ENCODE measurements at regions not wholly inside any gene's neighbourhood (a gene's known extent, or its start where the extent isn't known, plus 50 kb on each side); places are given as distances from the start of the nearest gene placed in this dataset.

DNA sequence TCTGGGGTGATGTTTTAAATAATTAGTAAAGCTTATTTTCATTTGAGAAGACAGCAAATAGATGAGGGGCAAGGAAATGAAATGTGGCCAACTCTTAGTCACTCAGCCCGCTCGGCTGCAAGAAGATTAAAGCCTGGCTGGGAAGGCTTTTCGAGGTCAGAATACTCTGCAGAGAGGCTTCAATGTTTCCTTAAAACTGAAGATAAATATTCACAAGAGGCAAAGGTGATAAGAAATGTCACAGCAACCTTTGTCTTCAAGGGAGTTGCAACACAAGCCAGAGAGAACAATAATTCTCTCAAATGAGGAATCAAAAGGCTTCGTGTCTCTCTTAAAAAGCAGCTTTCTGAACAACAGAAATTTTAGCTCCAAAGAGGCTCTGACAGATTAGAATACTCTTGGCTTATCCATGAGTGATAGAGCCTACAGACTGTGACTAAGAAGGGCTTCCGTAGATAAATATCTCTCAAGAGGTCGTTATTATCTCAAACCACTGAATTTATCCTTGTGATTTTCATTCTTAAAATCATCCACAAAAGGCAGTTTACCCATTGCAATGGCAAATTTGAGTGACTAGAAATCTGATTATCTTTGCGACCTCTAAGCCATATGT lies 92.5 kb downstream of the KLF6 start:
- DNase-seq = no peak

DNA sequence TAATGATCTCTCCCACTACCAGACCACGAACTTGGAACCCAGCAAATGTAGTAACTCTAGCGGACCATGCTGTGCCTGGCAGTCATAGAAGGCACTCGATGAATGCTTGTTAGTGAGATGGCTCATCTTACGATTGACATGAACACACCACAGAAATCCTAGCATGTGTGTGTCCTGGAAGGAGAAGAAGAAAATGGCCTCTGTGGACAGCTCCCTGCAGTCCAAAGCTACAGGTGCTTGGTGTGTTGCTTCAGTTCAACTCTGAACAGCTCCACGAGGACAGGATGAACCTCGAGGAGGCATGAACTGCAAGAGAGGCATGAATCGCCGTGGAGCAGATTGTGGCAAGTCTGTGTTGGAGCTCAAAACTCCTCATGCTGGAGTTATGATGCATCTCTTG lies 93.5 kb downstream of the KLF6 start:
- no peak for DNase-seq

DNA sequence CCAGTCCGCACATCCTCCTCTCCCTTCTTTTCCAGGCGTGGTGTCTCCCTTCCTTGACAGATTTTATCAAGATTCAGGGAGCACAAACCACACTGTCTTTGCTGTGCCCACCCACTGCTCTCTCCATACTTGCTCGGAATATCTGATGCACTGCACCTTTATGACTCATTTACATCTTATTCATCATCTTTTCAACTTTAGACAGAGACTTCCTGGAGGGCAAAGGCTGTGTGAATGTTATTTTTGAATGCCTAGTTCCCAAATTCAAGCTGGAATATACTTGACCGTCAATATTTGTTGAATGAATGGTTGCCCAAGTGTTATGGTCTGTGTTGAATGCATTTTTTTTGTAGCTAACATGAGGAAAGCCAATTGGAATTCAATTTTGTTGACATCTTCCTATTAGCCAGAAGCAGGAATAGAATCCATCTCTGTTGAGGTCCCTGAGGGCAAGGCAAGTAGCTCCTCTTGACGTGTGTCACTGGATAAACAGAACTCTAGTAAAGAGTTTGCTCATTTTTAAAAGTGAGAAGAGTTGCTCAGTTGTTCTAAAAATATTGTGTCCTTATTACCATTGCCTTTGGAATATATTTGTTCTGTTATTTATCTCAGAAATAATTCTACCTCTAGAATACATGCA lies 95.0 kb downstream of the KLF6 start:
- DNase-seq = no peak

GRCh38 chr10:3687510-3688081 lies 97.4 kb downstream of the KLF6 start:
- no peak for DNase-seq

GRCh38 chr10:3685384-3685783 lies 99.6 kb downstream of the KLF6 start:
- DNase-seq = no peak

GRCh38 chr10:3684891-3685290 lies 100.1 kb downstream of the KLF6 start:
- no peak for DNase-seq

DNA sequence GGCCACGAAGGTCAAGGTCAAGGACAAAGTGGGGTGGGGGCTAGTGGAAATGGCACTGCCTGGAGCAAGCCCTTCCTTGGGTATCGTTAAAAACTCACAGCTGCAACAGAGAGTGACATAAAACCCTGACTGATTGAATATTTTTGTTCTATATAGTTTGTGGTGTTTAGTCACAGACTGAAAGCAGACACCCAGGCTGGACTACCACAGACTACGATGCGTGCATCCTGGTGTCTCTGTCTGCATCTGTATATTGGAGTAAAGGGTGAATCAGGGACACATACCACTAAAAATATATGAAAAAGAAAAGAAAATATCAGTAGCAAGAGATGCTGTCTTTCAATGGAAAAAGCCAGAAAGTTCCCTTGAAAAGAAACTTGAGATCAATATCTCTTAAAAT lies 101.4 kb downstream of the KLF6 start:
- DNase-seq = no peak

DNA sequence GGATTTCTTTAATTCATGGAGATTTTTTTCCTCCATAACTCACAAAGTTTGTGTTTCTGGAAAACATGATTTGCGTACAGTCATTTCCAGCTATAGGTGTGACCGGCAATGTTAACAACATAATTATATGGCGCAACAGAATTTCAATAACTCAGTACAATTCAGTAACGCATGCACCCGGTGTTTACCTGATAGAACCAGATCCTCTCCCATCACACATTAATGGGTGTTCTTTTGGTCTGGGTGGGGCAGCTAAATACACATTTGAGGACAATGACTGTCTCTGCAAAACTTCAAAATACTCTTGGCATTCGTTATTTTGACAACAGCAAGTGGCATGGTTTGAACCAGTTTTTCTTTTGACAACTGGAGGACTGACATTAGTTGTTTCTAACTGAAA lies 102.3 kb downstream of the KLF6 start:
- no peak for DNase-seq

DNA sequence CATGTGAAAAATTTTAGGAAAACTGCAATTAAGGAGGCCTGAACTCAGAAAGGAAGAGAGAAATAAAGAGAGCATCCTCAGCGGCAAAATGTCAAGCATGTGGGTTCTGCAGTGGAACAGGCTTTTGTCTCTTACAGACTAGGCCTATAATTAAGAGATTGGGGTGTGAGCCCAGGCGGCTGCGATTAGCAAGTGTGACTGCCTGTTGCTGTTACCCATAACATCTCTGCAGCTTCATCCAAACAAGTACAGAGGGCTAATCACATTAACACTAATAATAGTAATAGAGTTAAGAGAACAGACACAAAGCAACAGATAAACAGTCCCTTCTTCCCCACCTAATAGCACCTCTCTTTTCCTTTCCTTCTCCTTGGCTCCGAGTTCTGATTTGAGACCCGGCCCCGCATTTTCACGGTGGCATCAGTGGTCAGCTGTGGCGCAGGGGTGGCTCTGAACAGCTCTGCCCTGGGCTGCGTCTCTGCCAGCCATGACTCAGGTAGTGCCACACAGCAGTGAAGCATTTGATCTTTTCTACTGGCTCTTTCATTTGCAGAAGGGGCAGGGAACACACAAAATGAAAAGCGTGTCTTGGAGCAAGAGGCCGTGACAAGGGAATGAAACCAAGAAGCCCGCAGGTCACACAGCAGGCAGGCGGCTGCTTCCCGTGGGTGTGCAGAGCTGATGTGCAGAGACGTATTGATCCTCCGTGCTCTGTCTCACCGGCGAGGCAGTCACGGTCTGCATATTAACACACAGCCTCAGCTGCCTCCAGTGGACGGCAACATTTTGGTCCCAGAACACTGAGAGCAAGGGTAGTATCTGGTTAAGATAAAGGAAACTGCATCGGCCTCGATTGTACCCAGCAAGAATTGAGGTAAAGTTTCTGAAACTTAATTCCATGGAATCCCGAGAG lies 103.1 kb downstream of the KLF6 start:
- no peak for DNase-seq

DNA sequence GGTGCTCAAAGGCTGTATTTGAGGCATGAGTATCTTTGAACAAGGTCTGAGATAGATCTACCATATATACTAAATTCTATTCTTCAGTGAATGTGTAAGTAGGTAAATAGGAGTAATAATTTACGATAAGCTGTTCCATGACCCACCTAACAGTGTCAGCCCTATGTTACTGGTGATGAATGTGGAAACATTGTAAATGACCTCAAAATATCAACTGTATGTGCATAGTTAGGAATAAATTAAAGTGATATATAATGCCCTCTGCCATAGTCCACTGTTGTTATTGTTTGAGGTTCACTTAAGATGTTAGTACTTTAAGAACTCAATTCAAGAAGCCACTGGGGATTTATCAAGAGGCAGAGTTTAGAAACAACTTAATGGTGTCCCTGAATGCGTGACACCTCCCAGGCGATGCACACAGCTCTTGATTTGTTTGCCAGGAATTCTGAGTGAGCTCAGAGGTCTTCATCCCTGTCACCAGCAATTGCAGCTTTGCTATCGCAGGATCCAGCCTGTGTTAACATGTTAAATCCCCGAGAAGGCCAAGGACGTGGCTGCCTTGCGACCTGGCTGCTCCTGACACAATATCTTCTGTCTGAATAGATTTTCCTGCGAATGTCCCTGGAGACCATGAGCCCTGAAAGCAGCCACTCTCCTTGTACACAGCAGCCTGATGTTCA lies 104.9 kb downstream of the KLF6 start:
- DNase-seq = no peak

- no peak for DNase-seq
Measured at GRCh38 chr10:3678629-3679227, 106.3 kb downstream of the KLF6 start.

DNA sequence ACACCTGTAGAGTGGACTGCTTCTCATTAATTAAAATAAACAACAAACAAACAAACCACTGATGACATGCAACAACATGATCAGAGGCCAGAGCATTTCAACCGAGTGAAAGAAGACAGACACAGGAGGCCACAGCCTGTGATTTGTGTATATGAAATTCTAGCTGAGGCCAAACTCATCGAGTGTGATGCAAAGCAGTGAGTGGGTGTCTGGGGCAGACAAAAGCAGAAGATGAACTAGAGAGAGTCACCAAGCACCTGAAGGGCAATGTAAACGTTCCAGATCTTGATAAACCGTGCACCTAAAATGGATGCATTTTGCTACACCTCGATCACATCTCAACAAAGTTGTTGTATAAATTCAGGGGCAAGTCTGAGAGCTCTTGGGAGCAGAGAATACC lies 108.4 kb downstream of the KLF6 start:
- no peak for DNase-seq

DNA sequence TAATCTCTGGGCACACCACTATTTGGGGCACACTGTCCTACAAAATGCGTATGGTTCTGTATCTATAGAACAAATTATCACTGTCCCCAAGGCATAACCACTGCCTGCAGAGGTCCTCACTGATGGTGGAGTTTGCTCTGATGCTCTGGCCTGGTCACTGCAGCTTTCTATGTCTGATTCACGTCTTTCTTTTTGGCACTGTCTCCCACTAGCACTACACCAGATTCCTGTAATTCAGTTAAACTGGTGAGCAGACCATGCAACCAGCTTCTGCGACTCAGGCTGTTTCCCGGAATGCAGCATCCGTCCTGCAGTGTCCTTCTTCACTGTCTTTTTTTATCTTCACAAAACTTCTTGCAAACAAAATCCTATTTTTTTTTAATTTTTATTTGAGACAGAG lies 112.8 kb downstream of the KLF6 start:
- DNase-seq = no peak

DNA sequence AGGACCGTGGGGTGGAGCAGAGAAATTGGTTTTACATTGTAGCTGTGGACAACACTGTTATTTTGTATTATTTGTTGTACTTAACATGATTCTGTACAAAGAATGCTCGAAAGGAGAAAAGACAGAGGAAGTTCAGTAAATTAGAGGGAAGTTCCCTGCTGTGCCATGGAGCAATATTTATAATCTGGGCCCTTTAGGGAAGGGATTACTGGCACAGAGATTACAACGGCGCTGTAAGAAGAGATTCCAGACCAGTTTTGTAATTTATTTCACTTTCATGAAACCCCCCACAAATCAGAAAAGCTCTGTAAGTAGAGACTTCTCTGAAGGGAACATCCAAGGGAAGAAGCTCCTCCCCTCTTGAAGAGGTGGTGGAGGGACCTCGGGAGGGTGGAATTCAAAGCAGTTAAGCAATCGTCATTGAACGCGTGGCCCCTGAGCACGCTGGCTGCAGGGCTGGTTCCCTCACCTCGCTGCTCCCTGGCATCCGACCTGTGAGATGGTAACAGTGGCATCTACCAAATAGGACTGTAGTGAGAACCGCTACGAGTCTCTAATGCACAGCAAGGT lies 113.5 kb downstream of the KLF6 start:
- DNase-seq = no peak

DNA sequence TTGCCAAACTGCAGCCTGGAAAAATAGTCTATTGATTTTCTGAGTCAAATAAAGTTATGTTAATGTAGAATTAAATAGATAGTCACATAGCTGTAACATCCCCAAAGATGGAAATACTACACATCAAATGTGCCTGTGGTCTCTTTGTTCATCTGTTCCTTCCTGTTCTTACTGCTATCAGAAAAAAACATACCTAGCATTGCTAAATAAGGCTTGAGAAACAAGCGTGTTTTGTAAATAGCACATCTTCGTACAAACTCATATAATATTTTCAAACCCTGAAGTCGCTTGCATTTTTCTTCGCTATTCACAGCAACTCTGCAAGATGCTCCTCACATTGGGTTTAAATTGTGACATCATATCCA lies 116.1 kb downstream of the KLF6 start:
- no peak for DNase-seq

DNA sequence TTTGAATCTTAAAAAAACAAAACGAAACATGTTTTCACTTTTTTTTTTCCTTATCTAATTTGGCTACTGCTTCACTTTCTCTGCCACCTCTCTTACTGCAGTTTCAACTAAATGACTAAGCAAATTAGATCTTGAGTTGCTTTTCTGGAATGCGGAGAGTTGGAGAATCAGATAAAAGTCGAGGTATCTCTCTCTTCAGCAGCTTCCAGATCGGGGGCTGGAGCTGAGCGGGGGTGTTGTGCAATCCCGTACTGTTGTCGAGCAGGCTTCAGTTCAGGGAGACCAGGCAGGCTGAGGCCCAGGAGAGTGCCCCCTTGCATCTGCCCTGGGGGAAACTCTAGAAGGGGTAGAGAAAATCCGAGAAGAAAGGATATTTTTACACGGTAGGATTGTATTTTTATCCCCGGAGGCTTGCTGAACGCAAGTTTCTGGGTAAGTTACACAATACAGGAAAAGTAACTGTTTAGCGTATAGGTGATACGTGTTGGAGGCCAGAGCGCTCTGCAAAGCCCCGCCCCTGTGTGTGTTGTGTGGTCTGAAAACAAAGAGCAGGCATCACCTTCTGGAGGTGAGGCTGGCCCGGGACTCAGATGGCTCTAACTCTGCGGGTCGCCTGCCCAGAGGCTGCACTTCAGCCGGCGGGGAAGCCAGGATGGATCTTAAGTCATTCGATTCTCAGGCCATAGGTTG lies 116.6 kb downstream of the KLF6 start:
- DNase-seq = peak in 2 of 56 donors; percentile 4 to 13

GRCh38 chr10:3666525-3667302 lies 118.3 kb downstream of the KLF6 start:
- DNase-seq = peak in 1 of 56 donors; percentile 22

DNA sequence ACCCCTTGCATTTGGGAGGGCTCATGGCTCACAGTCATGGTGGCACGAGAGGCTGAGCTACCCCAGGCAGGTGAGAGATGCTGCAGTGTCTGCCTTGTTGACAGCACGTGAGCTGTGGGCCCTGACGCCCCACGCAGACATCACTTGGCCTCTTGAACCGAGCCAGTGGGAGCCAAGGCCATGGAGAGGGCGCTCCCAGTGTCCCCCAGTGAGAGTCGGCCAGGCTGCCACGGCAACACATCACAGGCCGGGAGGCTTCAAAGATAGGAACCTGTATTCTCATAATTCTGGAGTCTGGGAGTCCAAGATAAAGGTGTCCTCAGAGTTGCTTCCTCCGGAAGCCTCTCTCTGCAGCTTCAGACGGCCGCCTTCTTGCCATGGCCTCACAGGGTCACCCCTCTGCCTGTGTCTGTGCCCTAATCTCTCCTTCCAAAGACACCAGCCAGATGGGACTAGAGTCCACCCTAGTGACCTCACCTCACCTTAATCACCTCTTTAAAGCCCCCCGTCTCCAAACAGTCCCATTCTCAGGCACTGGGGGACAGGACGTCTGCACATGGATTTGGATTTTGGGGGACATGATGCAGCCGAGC lies 119.6 kb downstream of the KLF6 start:
- no peak for DNase-seq

DNA sequence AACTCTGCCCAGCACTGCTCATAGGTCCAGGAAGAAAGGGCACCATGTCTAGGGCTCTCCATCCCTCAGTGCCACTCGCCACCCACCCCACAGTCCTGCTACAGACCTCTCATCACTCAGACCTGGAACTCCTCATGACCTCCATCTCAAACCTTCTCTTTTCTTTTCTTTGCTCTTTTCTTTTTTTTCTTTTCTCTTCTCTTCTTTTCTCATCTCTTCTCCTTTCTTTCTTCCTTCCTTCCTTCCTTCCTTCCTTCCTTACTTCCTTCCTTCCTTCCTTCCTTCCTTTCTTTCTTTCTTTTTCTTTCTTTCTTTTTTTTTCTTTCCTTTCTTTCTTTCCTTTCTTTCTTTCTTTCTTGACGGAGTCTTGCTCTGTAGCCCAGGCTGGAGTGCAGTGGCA lies 122.2 kb downstream of the KLF6 start:
- DNase-seq = no peak

Measured in amygdala (tissue), 56 donors.